ENCODE measurements at regions not wholly inside any gene's neighbourhood (a gene's known extent, or its start where the extent isn't known, plus 50 kb on each side); places are given as distances from the start of the nearest gene placed in this dataset.
"Not testable (repeated sequence)": the region's sequence is repeated elsewhere in the genome, so short reads cannot be mapped to it uniquely, and the experiment has no call there.

DNA sequence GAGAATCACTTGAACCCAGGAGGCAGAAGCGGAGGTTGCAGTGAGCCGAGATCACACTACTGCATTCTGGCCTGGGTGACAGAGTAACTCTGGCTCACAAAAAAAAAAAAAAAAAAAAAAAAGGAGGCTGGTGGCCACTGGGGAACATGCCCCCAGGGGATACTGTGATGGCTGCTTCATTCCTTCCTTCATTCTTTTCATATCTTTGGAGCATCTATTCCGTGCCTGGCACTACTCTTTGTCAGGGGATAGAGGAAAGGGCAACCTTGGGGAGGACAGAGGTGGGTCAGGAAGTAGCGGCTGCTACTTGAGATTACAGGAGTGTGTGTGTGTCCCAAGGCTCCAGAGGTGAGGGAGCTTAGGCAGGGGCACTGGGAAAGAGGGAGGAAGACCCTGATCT, 236.4 kb upstream of the NUPR2 start:
- DNase-seq (ENCODE audit: low read depth); H3K4me3 ChIP-seq (ENCODE audit: low read depth, low read length): not testable (repeated sequence)

DNA sequence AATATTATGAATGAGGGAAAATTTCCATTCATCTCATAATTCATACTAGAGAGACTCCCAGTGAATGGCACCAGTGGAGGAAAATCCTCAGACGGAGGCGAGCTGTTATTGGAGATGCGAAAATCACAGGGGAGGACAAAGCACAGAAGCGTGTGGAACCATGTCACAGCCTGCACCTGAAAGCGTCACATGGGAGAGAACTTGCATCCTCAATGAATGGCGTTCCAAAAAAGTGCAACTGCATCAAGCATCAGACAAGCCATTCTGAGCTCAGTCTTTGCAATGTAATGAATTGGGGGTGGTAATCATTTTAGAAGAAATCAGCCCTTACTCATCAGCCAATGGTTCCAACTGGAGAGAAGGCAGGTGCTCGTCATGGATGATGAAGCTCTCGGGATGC, 235.0 kb upstream of the NUPR2 start:
- DNase-seq (ENCODE audit: low read depth); H3K4me3 ChIP-seq (ENCODE audit: low read depth, low read length): not testable (repeated sequence)

DNA sequence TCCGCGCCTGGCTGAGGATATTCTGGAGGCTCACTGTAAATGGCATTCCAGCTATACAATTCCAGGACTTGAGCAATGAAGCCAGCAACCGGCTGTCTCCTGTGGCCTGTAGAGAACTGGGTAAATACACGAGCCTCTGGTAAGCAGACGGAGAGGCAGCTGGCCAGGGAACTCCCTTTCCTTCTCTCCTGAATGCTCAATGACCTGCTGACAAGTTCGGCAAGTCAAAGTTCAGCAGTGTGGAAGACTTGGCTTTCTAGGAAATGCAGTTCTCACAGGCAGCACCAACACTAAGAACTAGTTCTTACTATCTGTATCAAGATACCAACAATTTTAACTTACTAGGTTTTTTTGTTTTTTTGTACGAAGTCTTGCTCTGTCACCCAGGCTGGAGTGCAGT, 232.1 kb upstream of the NUPR2 start:
- DNase-seq (ENCODE audit: low read depth); H3K4me3 ChIP-seq (ENCODE audit: low read depth, low read length): not testable (repeated sequence)

DNA sequence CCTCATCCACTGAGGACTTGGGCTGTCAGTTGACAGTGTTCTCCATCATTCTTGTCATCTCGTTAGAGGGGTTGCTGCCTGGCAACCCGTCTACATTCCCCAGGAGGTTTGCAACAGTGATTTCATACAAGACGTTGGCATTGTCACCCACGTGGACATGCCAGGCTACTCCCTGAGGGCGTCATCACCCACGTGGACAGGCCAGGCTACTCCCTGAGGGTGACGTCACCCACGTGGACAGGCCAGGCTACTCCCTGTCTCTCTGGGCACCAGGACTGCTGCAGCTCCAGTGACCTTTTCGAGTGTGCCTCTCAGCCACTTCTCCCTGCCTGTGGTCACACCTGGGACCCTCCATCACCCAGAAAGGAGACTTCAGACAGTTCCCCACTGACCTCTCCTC, 212.1 kb upstream of the NUPR2 start:
- DNase-seq (ENCODE audit: low read depth); H3K4me3 ChIP-seq (ENCODE audit: low read depth, low read length): not testable (repeated sequence)

DNA sequence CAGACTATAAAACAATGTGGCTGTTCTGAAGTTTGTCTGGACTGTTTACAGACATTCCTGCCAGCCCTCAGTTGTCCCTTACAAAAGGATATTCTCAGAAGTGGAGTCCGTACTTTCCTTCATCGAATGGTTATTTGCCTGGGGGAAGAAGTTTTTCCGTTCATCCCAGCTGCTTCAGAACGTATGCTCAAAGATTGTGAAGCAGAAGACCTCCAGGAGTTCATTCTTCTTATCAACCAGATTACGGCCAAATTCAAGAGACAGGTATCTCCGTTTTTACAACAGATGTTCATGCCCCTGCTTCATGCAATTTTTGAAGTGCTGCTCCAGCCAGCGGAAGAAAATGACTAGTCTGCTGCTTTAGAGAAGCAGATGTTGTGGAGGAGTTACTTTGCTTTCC, 174.3 kb upstream of the NUPR2 start:
- TF ChIP-seq, protein P1, sequence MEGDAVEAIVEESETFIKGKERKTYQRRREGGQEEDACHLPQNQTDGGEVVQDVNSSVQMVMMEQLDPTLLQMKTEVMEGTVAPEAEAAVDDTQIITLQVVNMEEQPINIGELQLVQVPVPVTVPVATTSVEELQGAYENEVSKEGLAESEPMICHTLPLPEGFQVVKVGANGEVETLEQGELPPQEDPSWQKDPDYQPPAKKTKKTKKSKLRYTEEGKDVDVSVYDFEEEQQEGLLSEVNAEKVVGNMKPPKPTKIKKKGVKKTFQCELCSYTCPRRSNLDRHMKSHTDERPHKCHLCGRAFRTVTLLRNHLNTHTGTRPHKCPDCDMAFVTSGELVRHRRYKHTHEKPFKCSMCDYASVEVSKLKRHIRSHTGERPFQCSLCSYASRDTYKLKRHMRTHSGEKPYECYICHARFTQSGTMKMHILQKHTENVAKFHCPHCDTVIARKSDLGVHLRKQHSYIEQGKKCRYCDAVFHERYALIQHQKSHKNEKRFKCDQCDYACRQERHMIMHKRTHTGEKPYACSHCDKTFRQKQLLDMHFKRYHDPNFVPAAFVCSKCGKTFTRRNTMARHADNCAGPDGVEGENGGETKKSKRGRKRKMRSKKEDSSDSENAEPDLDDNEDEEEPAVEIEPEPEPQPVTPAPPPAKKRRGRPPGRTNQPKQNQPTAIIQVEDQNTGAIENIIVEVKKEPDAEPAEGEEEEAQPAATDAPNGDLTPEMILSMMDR (IDR thresholded peaks at IDR 0.05; ENCODE audit: insufficient read depth, low read length) = no peak
- no peak overlapping the region for H3K4me3 ChIP-seq (ENCODE audit: low read depth, low read length)
- no peak for DNase-seq (ENCODE audit: low read depth)

DNA sequence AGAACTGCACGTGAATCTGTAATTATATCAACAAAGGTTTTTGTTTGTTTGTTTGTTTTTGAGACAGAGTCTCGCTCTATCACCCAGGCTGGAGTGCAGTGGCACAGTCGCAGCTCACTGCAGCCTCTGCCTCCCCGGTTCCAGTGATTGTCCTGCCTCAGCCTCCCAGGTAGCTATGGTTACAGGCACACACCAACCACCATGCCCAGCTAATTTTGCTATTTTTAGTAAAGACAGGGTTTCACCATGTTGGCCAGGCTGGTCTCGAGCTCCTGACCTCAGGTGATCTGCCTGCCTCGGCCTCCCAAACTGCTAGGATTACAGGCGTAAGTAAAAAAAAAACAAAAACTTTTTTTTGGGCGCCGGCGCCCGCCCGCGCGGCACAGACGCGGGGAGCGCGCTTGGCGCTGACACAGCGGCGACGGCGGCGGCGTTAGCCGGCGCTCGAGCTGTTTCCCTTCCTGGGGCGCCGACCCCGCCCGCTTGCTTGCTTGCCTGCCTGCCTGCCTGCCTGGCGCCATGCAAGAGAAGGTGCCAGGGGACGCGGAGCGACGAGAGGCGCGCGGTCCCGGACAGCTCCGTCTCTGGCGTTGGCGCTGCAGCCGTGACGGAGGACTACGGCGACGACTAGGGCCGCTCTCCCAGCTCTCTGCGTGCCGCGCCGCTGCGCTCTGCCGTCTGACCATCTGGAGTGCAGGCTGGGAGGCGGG, 171.4 kb upstream of the NUPR2 start:
- no peak overlapping the region for H3K4me3 ChIP-seq (ENCODE audit: low read depth, low read length)
- no peak for DNase-seq (ENCODE audit: low read depth)
- TF ChIP-seq, protein P1 (IDR thresholded peaks at IDR 0.05; ENCODE audit: insufficient read depth, low read length) = no peak

DNA sequence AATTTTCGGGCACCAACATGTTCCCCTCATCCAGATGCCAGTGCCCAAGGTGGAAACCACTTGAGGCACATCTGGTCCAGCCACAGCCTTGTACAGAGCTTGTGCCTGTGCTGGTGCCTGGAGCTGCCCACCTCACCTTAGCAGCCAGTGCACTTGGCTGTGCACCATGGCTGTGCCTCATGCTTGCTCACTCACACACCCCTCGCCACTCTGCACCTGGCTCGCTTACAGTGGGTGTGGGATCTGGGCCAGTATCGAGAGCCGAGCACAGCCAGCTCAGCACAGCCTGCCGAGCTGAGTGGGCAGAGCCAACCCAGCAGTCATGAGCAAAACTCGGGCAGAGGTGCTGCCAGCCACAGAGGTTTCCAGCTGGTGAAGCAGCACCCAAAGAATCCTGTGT, 139.9 kb upstream of the NUPR2 start:
- DNase-seq (ENCODE audit: low read depth) = no peak
- TF ChIP-seq, protein P1 (IDR thresholded peaks at IDR 0.05; ENCODE audit: insufficient read depth, low read length) = no peak
- no peak overlapping the region for H3K4me3 ChIP-seq (ENCODE audit: low read depth, low read length)

DNA sequence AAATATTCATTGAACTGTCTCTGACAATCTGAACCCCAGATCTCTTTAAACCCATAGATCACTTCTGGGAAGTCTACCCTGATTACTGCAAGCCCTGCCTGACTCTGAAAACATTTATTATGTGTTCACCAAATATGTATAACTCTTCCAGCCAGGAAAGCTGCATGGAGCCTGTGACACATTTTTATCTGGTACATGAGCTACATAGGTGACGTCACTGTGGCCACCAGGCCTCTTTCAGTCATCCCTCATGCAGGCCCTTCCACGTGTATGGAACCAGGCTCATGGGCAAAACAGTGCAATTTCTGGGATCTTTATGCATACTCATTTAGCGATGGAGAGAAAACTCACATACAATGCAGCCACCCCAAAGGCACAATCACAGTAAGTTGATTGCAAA, 133.9 kb upstream of the NUPR2 start:
- no peak for DNase-seq (ENCODE audit: low read depth)
- TF ChIP-seq, protein P1 (IDR thresholded peaks at IDR 0.05; ENCODE audit: insufficient read depth, low read length) = no peak
- no peak overlapping the region for H3K4me3 ChIP-seq (ENCODE audit: low read depth, low read length)

DNA sequence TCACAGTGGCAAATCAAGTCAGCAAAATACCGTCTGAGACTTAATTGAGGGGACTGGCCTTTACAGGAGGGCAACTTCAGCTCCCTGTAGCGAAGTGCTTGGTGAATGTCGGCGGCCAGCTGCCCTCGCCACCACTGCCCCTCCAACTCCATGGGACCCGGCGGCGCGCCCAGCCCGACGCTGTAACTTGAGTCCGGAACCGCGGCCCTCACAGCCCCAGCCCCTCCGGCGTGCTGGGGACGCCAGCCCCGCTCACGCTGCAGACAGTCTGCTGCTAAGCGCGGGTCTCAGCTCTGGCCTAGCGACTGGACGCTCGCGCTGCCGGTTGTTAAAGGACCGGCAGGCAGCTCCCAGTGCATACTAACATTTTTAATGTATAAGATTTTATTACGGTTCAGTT, 113.4 kb upstream of the NUPR2 start:
- no peak for DNase-seq (ENCODE audit: low read depth)
- TF ChIP-seq, protein P1 (IDR thresholded peaks at IDR 0.05; ENCODE audit: insufficient read depth, low read length) = no peak
- no peak overlapping the region for H3K4me3 ChIP-seq (ENCODE audit: low read depth, low read length)

Measured in fibroblast of the aortic adventitia (primary cell).